Neuronal stem cell (in vitro differentiated cells): ENCODE measurements at regions not wholly inside any gene's neighbourhood (a gene's known extent, or its start where the extent isn't known, plus 50 kb on each side); places are given as distances from the start of the nearest gene placed in this dataset.

Experiments
- DNase-seq: peaks from one replicate; pipeline ENCODE4 v3.0.0-alpha.2; 2013; ENCODE audit warnings: low spot score
- H2AFZ ChIP-seq: one replicate; pipeline ENCODE4 v1.6.1; 2013; ENCODE audit warnings: mild to moderate bottlenecking, low read length, inconsistent platforms
- H2AK5ac ChIP-seq: 2 replicates; pipeline ENCODE4 v1.6.1; 2013; ENCODE audit warnings: low read depth, mild to moderate bottlenecking, inconsistent platforms, low read length, moderate library complexity, mixed read lengths
- H2BK120ac ChIP-seq: 2 replicates; pipeline ENCODE4 v1.6.1; 2013; ENCODE audit warnings: low read depth, mild to moderate bottlenecking, inconsistent platforms, low read length, moderate library complexity, mixed read lengths
- H2BK12ac ChIP-seq: one replicate; pipeline ENCODE4 v1.6.1; 2013; ENCODE audit warnings: low read length, inconsistent platforms
- H2BK15ac ChIP-seq: 2 replicates; pipeline ENCODE4 v1.6.1; 2013; ENCODE audit warnings: mild to moderate bottlenecking, low read length, inconsistent platforms, mixed read lengths
- H2BK5ac ChIP-seq: one replicate; pipeline ENCODE4 v1.6.1; 2013; ENCODE audit warnings: inconsistent platforms, mild to moderate bottlenecking, low read length, moderate library complexity
- H3K14ac ChIP-seq: one replicate; pipeline ENCODE4 v1.6.1; 2013; ENCODE audit warnings: low read length, inconsistent platforms
- H3K18ac ChIP-seq: 2 replicates; pipeline ENCODE4 v1.6.1; 2013; ENCODE audit warnings: low read length, inconsistent platforms
- H3K23ac ChIP-seq: 2 replicates; pipeline ENCODE4 v1.6.1; 2013; ENCODE audit warnings: low read depth, mild to moderate bottlenecking, mixed read lengths, low read length, inconsistent platforms; ENCODE audit not compliant: poor library complexity
- H3K27ac ChIP-seq: replicated peaks from 3 replicates; pipeline ENCODE4 v1.5.1; 2013; ENCODE audit warnings: low read length, inconsistent platforms
- H3K27me3 ChIP-seq, 3 experiments: 2 replicates each; pipeline ENCODE4 v1.6.1; 2013; ENCODE audit warnings: low read length in 3 of 3, mild to moderate bottlenecking in 2 of 3, inconsistent platforms in 1 of 3, low read depth in 1 of 3, mixed read lengths in 1 of 3, moderate library complexity in 1 of 3; ENCODE audit not compliant: control insufficient read depth in 3 of 3, insufficient read depth in 3 of 3
- H3K36me3 ChIP-seq, 2 donors: replicated peaks in 1 of 2; 2 replicates each; pipeline ENCODE4 v1.6.1; 2013; ENCODE audit warnings: low read length in 2 of 2; ENCODE audit not compliant: control insufficient read depth in 2 of 2, insufficient read depth in 2 of 2
- H3K4ac ChIP-seq: 2 replicates; pipeline ENCODE4 v1.6.1; 2013; ENCODE audit warnings: inconsistent platforms, mild to moderate bottlenecking, low read length, moderate library complexity
- H3K4me1 ChIP-seq, 2 donors: 1 replicate in 1 of 2; 2 replicates in 1 of 2; pipeline ENCODE4 v1.6.1; 2013; ENCODE audit warnings: low read length in 2 of 2, low read depth in 1 of 2; ENCODE audit not compliant: control insufficient read depth in 2 of 2, insufficient read depth in 1 of 2
- H3K4me2 ChIP-seq: one replicate; pipeline ENCODE4 v1.6.1; 2013; ENCODE audit warnings: mild to moderate bottlenecking, low read length, inconsistent platforms; ENCODE audit not compliant: insufficient read depth, poor library complexity, severe bottlenecking
- H3K4me3 ChIP-seq, 2 donors: 2 replicates each; pipeline ENCODE4 v1.5.1; 2013; ENCODE audit warnings: low read length in 2 of 2, mild to moderate bottlenecking in 2 of 2, inconsistent platforms in 1 of 2, moderate library complexity in 1 of 2
- H3K79me1 ChIP-seq: one replicate; pipeline ENCODE4 v1.6.1; 2013; ENCODE audit warnings: low read depth, mild to moderate bottlenecking, inconsistent platforms, low read length, moderate library complexity
- H3K9ac ChIP-seq: one replicate; pipeline ENCODE4 v1.6.1; 2013; ENCODE audit warnings: mild to moderate bottlenecking, low read depth, low read length, inconsistent platforms; ENCODE audit not compliant: poor library complexity
- H3K9me3 ChIP-seq, 2 donors: replicated peaks in 1 of 2; 2 replicates each; pipeline versions ENCODE3 to v1.6.1; 2013; ENCODE audit warnings: low read length in 2 of 2, mild to moderate bottlenecking in 2 of 2, inconsistent platforms in 1 of 2, low read depth in 1 of 2, mixed read lengths in 1 of 2, moderate library complexity in 1 of 2; ENCODE audit not compliant: control insufficient read depth in 2 of 2, insufficient read depth in 1 of 2
- H4K8ac ChIP-seq: one replicate; pipeline ENCODE4 v1.6.1; 2013; ENCODE audit warnings: low read depth, mild to moderate bottlenecking, inconsistent platforms, low read length, moderate library complexity
- H4K91ac ChIP-seq: one replicate; pipeline ENCODE4 v1.6.1; 2013; ENCODE audit warnings: low read length, low read depth, mild to moderate bottlenecking, inconsistent platforms; ENCODE audit not compliant: poor library complexity
- WGBS, 2 donors: extraction: QIAGEN DNeasy Blood & Tissue Kit; methylation state at CpG; one replicate each; pipeline ENCODE4 v1.1.7; 2013; ENCODE audit warnings: missing lambda C conversion rate in 2 of 2, mixed read lengths in 1 of 2; ENCODE audit not compliant: insufficient read length in 2 of 2, insufficient replicate concordance in 1 of 2; ENCODE audit errors: extremely low coverage in 2 of 2; 5-methylcytosine and 5-hydroxymethylcytosine counted together

GRCh38 chr11:29713831-29714320 lies 303.0 kb downstream of the KCNA4 start:
- H4K8ac ChIP-seq, result no peak overlapping the region
- no peaks in the 10 kb centered on the region for H3K79me1 ChIP-seq
- H3K18ac ChIP-seq, result no peak overlapping the region
- no peak overlapping the region for H2BK15ac ChIP-seq
- no peak overlapping the region for H2AFZ ChIP-seq
- no peaks in the 10 kb centered on the region for H3K4me1 ChIP-seq
- no peak overlapping the region for H3K4me3 ChIP-seq
- H3K36me3 ChIP-seq, result no peaks in the 10 kb centered on the region
- no peak overlapping the region for H3K4me2 ChIP-seq
- H3K27me3 ChIP-seq, result no peaks in the 10 kb centered on the region
- DNase-seq, result no peak
- H2BK12ac ChIP-seq, result no peak overlapping the region
- H2BK5ac ChIP-seq, result no peak overlapping the region
- H3K27ac ChIP-seq, result no peak overlapping the region
- no peak overlapping the region for H3K23ac ChIP-seq
- H4K91ac ChIP-seq, result no peak overlapping the region
- H2BK120ac ChIP-seq, result no peak overlapping the region
- no peaks in the 10 kb centered on the region for H3K9me3 ChIP-seq
- no peak overlapping the region for H3K9ac ChIP-seq
- no peak overlapping the region for H3K4ac ChIP-seq
- no CpG with 5 or more reads among the region's 14 CpGs for WGBS, 2 donors
- H2AK5ac ChIP-seq, result no peak overlapping the region
- H3K14ac ChIP-seq, result no peak overlapping the region

GRCh38 chr11:29712616-29713015 lies 304.2 kb downstream of the KCNA4 start:
- Histone ChIP-seq H2BK120ac (no peak overlapping the region), H3K18ac (no peak overlapping the region), H3K4ac (peak overlapping the region; percentile 77), H3K9ac (no peak overlapping the region), H2BK12ac (no peak overlapping the region), H3K23ac (no peak overlapping the region), H2AK5ac (no peak overlapping the region), H3K4me2 (no peak overlapping the region), H2BK15ac (no peak overlapping the region), H3K4me1 (no peaks in the 10 kb centered on the region), H3K27me3 (no peaks in the 10 kb centered on the region), H3K4me3 (no peak overlapping the region), H3K14ac (no peak overlapping the region), H3K36me3 (no peaks in the 10 kb centered on the region), H4K91ac (no peak overlapping the region), H3K79me1 (no peaks in the 10 kb centered on the region), H2AFZ (no peak overlapping the region), H3K27ac (no peak overlapping the region), H2BK5ac (no peak overlapping the region), H4K8ac (no peak overlapping the region), H3K9me3 (no peaks in the 10 kb centered on the region)
- no CpG with 5 or more reads among the region's 12 CpGs for WGBS, 2 donors
- DNase-seq, result no peak

- Histone ChIP-seq H2AK5ac (no peak overlapping the region), H2AFZ (no peak overlapping the region), H4K8ac (no peak overlapping the region), H3K36me3 (no peaks in the 10 kb centered on the region), H3K79me1 (no peaks in the 10 kb centered on the region), H3K4me1 (no peaks in the 10 kb centered on the region), H3K27ac (no peak overlapping the region), H2BK120ac (no peak overlapping the region), H3K4me2 (no peak overlapping the region), H3K27me3 (no peaks in the 10 kb centered on the region), H3K18ac (no peak overlapping the region), H2BK12ac (no peak overlapping the region), H4K91ac (no peak overlapping the region), H3K14ac (no peak overlapping the region), H3K9me3 (no peaks in the 10 kb centered on the region), H2BK5ac (no peak overlapping the region), H3K23ac (no peak overlapping the region), H3K9ac (no peak overlapping the region), H3K4ac (no peak overlapping the region), H3K4me3 (no peak overlapping the region), H2BK15ac (no peak overlapping the region)
- no peak for DNase-seq
- WGBS, 2 donors, result no CpG with 5 or more reads among the region's 2 CpGs
Measured at GRCh38 chr11:29707924-29708323, 308.9 kb downstream of the KCNA4 start.

GRCh38 chr11:29685361-29685760 lies 331.5 kb downstream of the KCNA4 start:
- Histone ChIP-seq H2AFZ (no peak overlapping the region), H3K4me2 (no peak overlapping the region), H4K91ac (no peak overlapping the region), H3K9ac (no peak overlapping the region), H2AK5ac (no peak overlapping the region), H3K4me1 (no peaks in the 10 kb centered on the region), H3K36me3 (no peaks in the 10 kb centered on the region), H3K18ac (no peak overlapping the region), H4K8ac (no peak overlapping the region), H3K27ac (no peak overlapping the region), H3K14ac (no peak overlapping the region), H3K9me3 (no peaks in the 10 kb centered on the region), H3K23ac (no peak overlapping the region), H2BK120ac (no peak overlapping the region), H2BK12ac (no peak overlapping the region), H2BK5ac (no peak overlapping the region), H3K4me3 (no peak overlapping the region), H2BK15ac (no peak overlapping the region), H3K79me1 (no peaks in the 10 kb centered on the region), H3K27me3 (no peaks in the 10 kb centered on the region), H3K4ac (no peak overlapping the region)
- DNase-seq, result no peak
- WGBS, 2 donors, result no CpG with 5 or more reads among the region's 1 CpG
